GM12874 (cell line): ENCODE measurements at regions not wholly inside any gene's neighbourhood (a gene's known extent, or its start where the extent isn't known, plus 50 kb on each side); places are given as distances from the start of the nearest gene placed in this dataset.

Source experiments
- CTCF ChIP-seq: IDR thresholded peaks from 2 replicates; pipeline ENCODE4 v1.5.1; 2011; ENCODE audit warnings: low read depth, mild to moderate bottlenecking, control low read depth, low read length, moderate library complexity; ENCODE audit not compliant: insufficient read depth

GRCh38 chr14:104435147-104436046 lies 144.2 kb upstream of the C14orf180 start:
- TF ChIP-seq CTCF = no peak

- no peak for TF ChIP-seq CTCF
Observed at GRCh38 chr14:104436047-104436591, 143.4 kb upstream of the C14orf180 start.

GRCh38 chr14:104436741-104437701 lies 142.5 kb upstream of the C14orf180 start:
- TF ChIP-seq CTCF = no peak

- no peak for TF ChIP-seq CTCF
Observed at GRCh38 chr14:104437703-104438102, 141.9 kb upstream of the C14orf180 start.

GRCh38 chr14:104438166-104438887 lies 141.2 kb upstream of the C14orf180 start:
- no peak for TF ChIP-seq CTCF

- TF ChIP-seq CTCF = no peak
Observed at GRCh38 chr14:104439625-104440024, 139.9 kb upstream of the C14orf180 start.
